WTC11 (cell line): ENCODE measurements at regions not wholly inside any gene's neighbourhood (a gene's known extent, or its start where the extent isn't known, plus 50 kb on each side); places are given as distances from the start of the nearest gene placed in this dataset.

Experiments used
- ATAC-seq: fragments of 200-7000 bp; cut with Tn5 transposase; 2 replicates; pipeline ENCODE4 v1.10.0; 2021; ENCODE audit warnings: mild to moderate bottlenecking, moderate library complexity
- CTCF ChIA-PET: fragments of 300-600 bp; sonication (Branson Sonifier 250); formaldehyde crosslinking; loops from one replicate; lab custom pipeline; 2021; ENCODE audit warnings: antibody characterized with exemption; lab: Charles Lee
- POLR2A ChIA-PET: fragments of 350-600 bp; sonication (Branson Sonifier 250); formaldehyde crosslinking; loops from one replicate; lab custom pipeline; 2021; ENCODE audit warnings: antibody characterized with exemption; lab: Charles Lee
- DNase-seq: peaks from one replicate; pipeline ENCODE4 v3.0.0; 2021; ENCODE audit warnings: low spot score
- H3K27ac Mint-ChIP-seq: 2 replicates; pipeline ENCODE4 v1.8.0; 2021; ENCODE audit warnings: mixed read lengths
- H3K27me3 Mint-ChIP-seq: 2 replicates; pipeline ENCODE4 v1.8.0; 2021; ENCODE audit warnings: low read depth, mild to moderate bottlenecking, moderate library complexity, mixed read lengths
- H3K36me3 Mint-ChIP-seq: 2 replicates; pipeline ENCODE4 v1.8.0; 2021; ENCODE audit warnings: mixed read lengths
- H3K4me1 Mint-ChIP-seq: 2 replicates; pipeline ENCODE4 v1.8.0; 2022; ENCODE audit warnings: mixed read lengths
- H3K4me3 Mint-ChIP-seq: 2 replicates; pipeline ENCODE4 v1.8.0; 2021; ENCODE audit warnings: mild to moderate bottlenecking, moderate library complexity, mixed read lengths
- H3K9me3 Mint-ChIP-seq: 2 replicates; pipeline ENCODE4 v1.8.0; 2021; ENCODE audit warnings: mixed read lengths
- ETV6 ChIP-seq: sonication (generic); formaldehyde crosslinking; IDR thresholded peaks from 2 replicates; pipeline ENCODE4 v1.8.1; 2022; ENCODE audit warnings: mild to moderate bottlenecking, missing genetic modification reagents
- FOXK1 ChIP-seq: sonication (generic); formaldehyde crosslinking; IDR thresholded peaks from 2 replicates; pipeline ENCODE4 v1.8.0; 2022; ENCODE audit warnings: mild to moderate bottlenecking, moderate library complexity, missing genetic modification reagents
- FOXP1 ChIP-seq: sonication (generic); formaldehyde crosslinking; IDR thresholded peaks from 2 replicates; pipeline ENCODE4 v1.8.0; 2022; ENCODE audit warnings: missing genetic modification reagents, mild to moderate bottlenecking, moderate library complexity, borderline replicate concordance
- HMGA2 ChIP-seq: fragments of 250-450 bp; sonication (Bioruptor Pico); IDR thresholded peaks from 2 replicates; pipeline ENCODE4 v1.4.0; 2021; ENCODE audit warnings: mild to moderate bottlenecking, moderate library complexity
- NR1H2 ChIP-seq: sonication (generic); formaldehyde crosslinking; IDR thresholded peaks from 2 replicates; pipeline ENCODE4 v1.9.0; 2021; ENCODE audit warnings: mild to moderate bottlenecking, moderate library complexity, missing genetic modification reagents
- SP1 ChIP-seq: sonication (generic); formaldehyde crosslinking; conservative IDR thresholded peaks from 2 replicates; pipeline ENCODE4 v1.8.1; 2022; ENCODE audit warnings: missing genetic modification reagents
- TEAD1 ChIP-seq: sonication (generic); formaldehyde crosslinking; IDR thresholded peaks from 2 replicates; pipeline ENCODE4 v1.8.0; 2022; ENCODE audit warnings: mild to moderate bottlenecking, missing genetic modification reagents
- ZNF263 ChIP-seq: sonication (generic); formaldehyde crosslinking; IDR thresholded peaks from 2 replicates; pipeline ENCODE4 v1.8.1; 2022; ENCODE audit warnings: low read depth, mild to moderate bottlenecking, moderate library complexity, missing genetic modification reagents
- TF ChIP-seq, protein P1 (sequence below): sonication (generic); formaldehyde crosslinking; IDR thresholded peaks from 2 replicates; pipeline ENCODE4 v1.8.0; 2023; ENCODE audit warnings: missing genetic modification reagents
- TF ChIP-seq, protein P2 (sequence below): sonication (generic); formaldehyde crosslinking; IDR thresholded peaks from 2 replicates; pipeline ENCODE4 v1.8.0; 2023; ENCODE audit warnings: missing genetic modification reagents, mild to moderate bottlenecking, borderline replicate concordance
- TF ChIP-seq, protein P3 (sequence below): sonication (generic); formaldehyde crosslinking; IDR thresholded peaks from 2 replicates; pipeline ENCODE4 v1.8.0; 2022; ENCODE audit warnings: mild to moderate bottlenecking, missing genetic modification reagents
- TF ChIP-seq, protein P4 (sequence below): sonication (generic); formaldehyde crosslinking; IDR thresholded peaks from 2 replicates; pipeline ENCODE4 v1.8.0; 2022; ENCODE audit warnings: missing genetic modification reagents
- TF ChIP-seq, protein P5 (sequence below): sonication (generic); formaldehyde crosslinking; IDR thresholded peaks from 2 replicates; pipeline ENCODE4 v1.8.0; 2022; ENCODE audit warnings: mild to moderate bottlenecking, missing genetic modification reagents
- TF ChIP-seq, protein P6 (sequence below): sonication (generic); formaldehyde crosslinking; IDR thresholded peaks from 2 replicates; pipeline ENCODE4 v1.8.1; 2023; ENCODE audit warnings: mild to moderate bottlenecking, missing genetic modification reagents

DNA sequence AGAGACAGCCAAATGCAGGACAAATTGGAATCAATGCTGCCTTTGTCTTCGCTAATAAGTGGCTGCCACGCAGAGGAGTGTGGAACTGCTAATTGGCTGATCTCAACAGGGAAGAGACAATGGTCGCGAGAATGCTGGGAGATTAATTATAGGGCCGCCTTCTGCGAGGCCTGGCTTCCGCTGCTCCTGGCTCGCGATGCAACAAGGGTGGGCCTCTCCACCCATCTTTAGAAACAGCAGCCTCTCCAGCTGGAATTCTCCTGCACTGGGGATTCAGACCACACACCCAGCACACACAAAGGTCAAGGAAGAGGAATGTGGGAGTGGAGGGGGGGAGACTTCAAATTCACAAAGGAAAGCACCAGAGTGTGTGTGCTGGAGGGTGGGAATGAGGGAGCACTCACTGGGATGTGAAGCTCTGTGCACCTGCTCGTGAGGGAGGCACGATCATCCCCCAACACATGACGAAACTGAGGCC, 200.7 kb upstream of the GRIK3 start:
- no peak overlapping the region for H3K4me3 Mint-ChIP-seq
- CTCF ChIA-PET = interaction anchor here (1.0 kb wide), 1 partner anchor 659 kb away, joined by 4 read pairs; no protein-coding TSS in a partner anchor
- DNase-seq = peak; percentile 47

DNA sequence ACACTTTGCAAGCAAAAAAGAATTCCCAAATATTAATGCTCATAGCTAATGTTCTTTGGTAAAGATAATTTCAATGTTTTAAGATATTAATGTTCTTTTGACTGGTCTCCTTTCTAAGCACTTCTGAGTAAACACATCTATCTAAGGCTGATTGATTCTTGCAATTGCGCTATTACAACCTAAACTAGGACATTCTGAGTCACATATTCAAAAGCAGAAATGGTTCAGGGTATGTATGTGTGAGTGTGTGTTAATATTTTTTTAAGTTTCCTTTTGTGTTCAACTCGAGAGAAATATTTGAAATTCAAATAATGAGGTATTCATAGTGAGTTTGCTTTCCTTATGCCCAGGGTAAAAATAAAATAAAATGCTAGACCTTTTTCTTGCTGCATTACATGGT, 203.6 kb upstream of the GRIK3 start:
- ATAC-seq (no peak), DNase-seq (no peak)
- Mint-ChIP-seq H3K27ac (no peak overlapping the region), H3K27me3 (peaks cover 31% of the 10 kb centered on the region), H3K9me3 (no peaks in the 10 kb centered on the region), H3K4me1 (peaks cover 68% of the 10 kb centered on the region), H3K4me3 (no peak overlapping the region), H3K36me3 (no peaks in the 10 kb centered on the region)
- TF ChIP-seq HMGA2 (CRISPR knock-in tag) = no peak
- TF ChIP-seq, protein P1, sequence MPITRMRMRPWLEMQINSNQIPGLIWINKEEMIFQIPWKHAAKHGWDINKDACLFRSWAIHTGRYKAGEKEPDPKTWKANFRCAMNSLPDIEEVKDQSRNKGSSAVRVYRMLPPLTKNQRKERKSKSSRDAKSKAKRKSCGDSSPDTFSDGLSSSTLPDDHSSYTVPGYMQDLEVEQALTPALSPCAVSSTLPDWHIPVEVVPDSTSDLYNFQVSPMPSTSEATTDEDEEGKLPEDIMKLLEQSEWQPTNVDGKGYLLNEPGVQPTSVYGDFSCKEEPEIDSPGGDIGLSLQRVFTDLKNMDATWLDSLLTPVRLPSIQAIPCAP = no peak
- TF ChIP-seq ETV6 (CRISPR knock-in tag) = no peak
- TF ChIP-seq, protein P2, sequence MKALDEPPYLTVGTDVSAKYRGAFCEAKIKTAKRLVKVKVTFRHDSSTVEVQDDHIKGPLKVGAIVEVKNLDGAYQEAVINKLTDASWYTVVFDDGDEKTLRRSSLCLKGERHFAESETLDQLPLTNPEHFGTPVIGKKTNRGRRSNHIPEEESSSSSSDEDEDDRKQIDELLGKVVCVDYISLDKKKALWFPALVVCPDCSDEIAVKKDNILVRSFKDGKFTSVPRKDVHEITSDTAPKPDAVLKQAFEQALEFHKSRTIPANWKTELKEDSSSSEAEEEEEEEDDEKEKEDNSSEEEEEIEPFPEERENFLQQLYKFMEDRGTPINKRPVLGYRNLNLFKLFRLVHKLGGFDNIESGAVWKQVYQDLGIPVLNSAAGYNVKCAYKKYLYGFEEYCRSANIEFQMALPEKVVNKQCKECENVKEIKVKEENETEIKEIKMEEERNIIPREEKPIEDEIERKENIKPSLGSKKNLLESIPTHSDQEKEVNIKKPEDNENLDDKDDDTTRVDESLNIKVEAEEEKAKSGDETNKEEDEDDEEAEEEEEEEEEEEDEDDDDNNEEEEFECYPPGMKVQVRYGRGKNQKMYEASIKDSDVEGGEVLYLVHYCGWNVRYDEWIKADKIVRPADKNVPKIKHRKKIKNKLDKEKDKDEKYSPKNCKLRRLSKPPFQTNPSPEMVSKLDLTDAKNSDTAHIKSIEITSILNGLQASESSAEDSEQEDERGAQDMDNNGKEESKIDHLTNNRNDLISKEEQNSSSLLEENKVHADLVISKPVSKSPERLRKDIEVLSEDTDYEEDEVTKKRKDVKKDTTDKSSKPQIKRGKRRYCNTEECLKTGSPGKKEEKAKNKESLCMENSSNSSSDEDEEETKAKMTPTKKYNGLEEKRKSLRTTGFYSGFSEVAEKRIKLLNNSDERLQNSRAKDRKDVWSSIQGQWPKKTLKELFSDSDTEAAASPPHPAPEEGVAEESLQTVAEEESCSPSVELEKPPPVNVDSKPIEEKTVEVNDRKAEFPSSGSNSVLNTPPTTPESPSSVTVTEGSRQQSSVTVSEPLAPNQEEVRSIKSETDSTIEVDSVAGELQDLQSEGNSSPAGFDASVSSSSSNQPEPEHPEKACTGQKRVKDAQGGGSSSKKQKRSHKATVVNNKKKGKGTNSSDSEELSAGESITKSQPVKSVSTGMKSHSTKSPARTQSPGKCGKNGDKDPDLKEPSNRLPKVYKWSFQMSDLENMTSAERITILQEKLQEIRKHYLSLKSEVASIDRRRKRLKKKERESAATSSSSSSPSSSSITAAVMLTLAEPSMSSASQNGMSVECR = no peak
- POLR2A ChIA-PET = no interaction called here
- CTCF ChIA-PET = interaction anchor here (0.8 to 1.8 kb wide), 2 partner anchors 18 to 32 kb away, joined by 4 to 5 read pairs; no protein-coding TSS in a partner anchor

More for the DNA sequence above, 200.7 kb upstream of the GRIK3 start:
- POLR2A ChIA-PET = no interaction called here
- TF ChIP-seq TEAD1 (CRISPR knock-in tag) = peak; percentile 55; the same call in 1 of the 2 replicates
- no peak for TF ChIP-seq NR1H2 (CRISPR knock-in tag)
- TF ChIP-seq, protein P3, sequence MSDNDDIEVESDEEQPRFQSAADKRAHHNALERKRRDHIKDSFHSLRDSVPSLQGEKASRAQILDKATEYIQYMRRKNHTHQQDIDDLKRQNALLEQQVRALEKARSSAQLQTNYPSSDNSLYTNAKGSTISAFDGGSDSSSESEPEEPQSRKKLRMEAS = peak; percentile 60; the same call in 1 of the 2 replicates
- TF ChIP-seq, protein P4, sequence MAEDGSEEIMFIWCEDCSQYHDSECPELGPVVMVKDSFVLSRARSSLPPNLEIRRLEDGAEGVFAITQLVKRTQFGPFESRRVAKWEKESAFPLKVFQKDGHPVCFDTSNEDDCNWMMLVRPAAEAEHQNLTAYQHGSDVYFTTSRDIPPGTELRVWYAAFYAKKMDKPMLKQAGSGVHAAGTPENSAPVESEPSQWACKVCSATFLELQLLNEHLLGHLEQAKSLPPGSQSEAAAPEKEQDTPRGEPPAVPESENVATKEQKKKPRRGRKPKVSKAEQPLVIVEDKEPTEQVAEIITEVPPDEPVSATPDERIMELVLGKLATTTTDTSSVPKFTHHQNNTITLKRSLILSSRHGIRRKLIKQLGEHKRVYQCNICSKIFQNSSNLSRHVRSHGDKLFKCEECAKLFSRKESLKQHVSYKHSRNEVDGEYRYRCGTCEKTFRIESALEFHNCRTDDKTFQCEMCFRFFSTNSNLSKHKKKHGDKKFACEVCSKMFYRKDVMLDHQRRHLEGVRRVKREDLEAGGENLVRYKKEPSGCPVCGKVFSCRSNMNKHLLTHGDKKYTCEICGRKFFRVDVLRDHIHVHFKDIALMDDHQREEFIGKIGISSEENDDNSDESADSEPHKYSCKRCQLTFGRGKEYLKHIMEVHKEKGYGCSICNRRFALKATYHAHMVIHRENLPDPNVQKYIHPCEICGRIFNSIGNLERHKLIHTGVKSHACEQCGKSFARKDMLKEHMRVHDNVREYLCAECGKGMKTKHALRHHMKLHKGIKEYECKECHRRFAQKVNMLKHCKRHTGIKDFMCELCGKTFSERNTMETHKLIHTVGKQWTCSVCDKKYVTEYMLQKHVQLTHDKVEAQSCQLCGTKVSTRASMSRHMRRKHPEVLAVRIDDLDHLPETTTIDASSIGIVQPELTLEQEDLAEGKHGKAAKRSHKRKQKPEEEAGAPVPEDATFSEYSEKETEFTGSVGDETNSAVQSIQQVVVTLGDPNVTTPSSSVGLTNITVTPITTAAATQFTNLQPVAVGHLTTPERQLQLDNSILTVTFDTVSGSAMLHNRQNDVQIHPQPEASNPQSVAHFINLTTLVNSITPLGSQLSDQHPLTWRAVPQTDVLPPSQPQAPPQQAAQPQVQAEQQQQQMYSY = no peak
- 0 out of 2 replicates have a peak, but pooled peaks have one; percentile 15 for TF ChIP-seq FOXK1 (CRISPR knock-in tag)
- TF ChIP-seq SP1 = 0 out of 2 replicates have a peak, but pooled peaks have one; percentile 24
- 0 out of 2 replicates have a peak, but pooled peaks have one; percentile 25 for TF ChIP-seq FOXP1 (CRISPR knock-in tag)
- TF ChIP-seq, protein P5, sequence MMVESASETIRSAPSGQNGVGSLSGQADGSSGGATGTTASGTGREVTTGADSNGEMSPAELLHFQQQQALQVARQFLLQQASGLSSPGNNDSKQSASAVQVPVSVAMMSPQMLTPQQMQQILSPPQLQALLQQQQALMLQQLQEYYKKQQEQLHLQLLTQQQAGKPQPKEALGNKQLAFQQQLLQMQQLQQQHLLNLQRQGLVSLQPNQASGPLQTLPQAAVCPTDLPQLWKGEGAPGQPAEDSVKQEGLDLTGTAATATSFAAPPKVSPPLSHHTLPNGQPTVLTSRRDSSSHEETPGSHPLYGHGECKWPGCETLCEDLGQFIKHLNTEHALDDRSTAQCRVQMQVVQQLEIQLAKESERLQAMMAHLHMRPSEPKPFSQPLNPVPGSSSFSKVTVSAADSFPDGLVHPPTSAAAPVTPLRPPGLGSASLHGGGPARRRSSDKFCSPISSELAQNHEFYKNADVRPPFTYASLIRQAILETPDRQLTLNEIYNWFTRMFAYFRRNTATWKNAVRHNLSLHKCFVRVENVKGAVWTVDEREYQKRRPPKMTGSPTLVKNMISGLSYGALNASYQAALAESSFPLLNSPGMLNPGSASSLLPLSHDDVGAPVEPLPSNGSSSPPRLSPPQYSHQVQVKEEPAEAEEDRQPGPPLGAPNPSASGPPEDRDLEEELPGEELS (CRISPR knock-in tag) = no peak
- TF ChIP-seq, protein P6, sequence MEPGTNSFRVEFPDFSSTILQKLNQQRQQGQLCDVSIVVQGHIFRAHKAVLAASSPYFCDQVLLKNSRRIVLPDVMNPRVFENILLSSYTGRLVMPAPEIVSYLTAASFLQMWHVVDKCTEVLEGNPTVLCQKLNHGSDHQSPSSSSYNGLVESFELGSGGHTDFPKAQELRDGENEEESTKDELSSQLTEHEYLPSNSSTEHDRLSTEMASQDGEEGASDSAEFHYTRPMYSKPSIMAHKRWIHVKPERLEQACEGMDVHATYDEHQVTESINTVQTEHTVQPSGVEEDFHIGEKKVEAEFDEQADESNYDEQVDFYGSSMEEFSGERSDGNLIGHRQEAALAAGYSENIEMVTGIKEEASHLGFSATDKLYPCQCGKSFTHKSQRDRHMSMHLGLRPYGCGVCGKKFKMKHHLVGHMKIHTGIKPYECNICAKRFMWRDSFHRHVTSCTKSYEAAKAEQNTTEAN (CRISPR knock-in tag) = 0 out of 2 replicates have a peak, but pooled peaks have one; percentile 49
- peak; percentile 95; the same call in 1 of the 2 replicates for TF ChIP-seq ZNF263 (CRISPR knock-in tag)
- Mint-ChIP-seq H3K9me3 (peaks cover 12% of the 10 kb centered on the region; the same call in 1 of the 2 replicates), H3K27ac (peak overlapping the region; percentile 48), H3K4me1 (peaks cover 48% of the 10 kb centered on the region), H3K36me3 (no peaks in the 10 kb centered on the region), H3K27me3 (peaks cover 10% of the 10 kb centered on the region)
- peak; percentile 81 for ATAC-seq
